ENCODE measurements at regions not wholly inside any gene's neighbourhood (a gene's known extent, or its start where the extent isn't known, plus 50 kb on each side); places are given as distances from the start of the nearest gene placed in this dataset.
"Not testable (repeated sequence)": the region's sequence is repeated elsewhere in the genome, so short reads cannot be mapped to it uniquely, and the experiment has no call there.

DNA sequence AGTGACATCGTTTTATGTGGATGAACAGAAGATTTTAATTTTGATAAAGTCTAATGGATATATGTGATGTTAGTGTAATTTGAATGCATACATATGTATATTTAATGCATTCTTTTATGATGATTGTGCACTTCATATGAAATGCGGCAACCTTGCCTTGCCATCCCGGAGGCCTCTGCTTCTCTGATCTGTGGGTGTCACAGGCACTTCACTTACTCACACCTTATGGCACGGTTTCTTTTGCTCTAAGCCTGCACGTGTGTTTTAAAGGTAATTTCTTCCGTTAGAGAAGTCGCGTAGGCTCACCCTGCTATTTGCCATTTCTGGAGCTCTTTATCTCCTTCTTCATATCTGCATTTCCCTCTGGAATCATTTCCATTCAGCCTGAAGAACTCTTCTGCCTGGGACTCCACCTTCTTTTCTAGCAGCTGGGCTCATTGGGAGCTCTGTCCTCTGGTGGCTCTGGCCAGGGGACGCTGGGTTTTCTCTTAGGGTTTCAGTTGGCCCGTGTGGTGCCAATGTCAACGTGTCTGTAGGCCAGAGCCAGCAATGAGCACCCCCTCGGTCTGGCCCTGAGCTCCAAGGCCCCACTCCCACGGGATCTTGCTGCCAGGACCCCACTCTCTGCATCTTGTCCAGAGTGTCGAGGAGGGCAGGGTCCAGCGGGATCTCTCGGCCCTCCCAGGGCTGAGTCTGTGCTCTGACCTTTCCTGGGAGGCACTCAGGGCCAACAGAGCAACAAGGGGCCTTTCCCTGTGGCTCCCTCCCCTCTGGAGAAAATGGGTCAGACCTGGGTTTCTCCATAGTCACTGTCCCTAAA is 97.3 kb downstream of the RTP5 start:
- H3K36me3 ChIP-seq, result no peaks in the 10 kb centered on the region
- DNase-seq, result no peak
- no peak for TF ChIP-seq CTCF (IDR thresholded peaks at IDR 0.05; ENCODE audit: low read depth, low read length)
- no peak overlapping the region for H3K27ac ChIP-seq
- H3K27me3 ChIP-seq (ENCODE audit: insufficient read depth, low read depth, severe bottlenecking), result no peaks in the 10 kb centered on the region
- no peak overlapping the region for H3K4me3 ChIP-seq (ENCODE audit: low read depth, low read length)
- no peaks in the 10 kb centered on the region for H3K9me3 ChIP-seq (ENCODE audit: severe bottlenecking)

DNA sequence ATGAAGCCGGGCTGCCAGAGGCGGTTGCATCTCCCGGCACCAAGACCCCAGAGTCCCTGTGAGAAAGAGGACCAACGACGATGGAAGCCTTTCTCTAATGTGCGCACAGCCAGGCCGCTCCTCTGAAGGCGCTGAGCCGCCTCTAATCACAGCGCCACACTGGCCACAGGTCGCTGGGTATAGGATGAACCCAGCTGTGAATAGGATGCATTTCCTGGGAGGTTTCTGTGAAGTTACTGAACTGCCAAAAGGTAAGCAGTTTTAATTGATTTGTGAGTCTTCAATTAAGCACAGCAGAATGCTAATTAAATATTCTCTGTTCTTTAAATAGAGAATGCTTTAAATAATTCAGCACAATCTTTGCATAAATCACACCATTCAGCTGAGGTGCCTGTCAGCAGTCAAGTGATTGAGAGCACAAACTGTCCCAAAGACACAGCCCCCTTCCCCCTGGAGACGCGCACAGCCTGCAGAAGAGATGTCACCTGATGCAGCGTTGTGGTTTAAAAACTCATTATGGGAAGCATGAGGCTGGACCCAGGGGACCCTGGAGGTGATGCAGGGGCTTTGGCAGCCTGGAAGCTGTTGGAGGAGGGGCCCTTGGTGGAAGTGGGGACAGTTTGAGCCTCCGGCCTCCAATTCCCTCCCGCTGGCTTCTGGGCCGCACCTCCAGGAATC is 98.1 kb downstream of the RTP5 start:
- Histone ChIP-seq H3K27me3 (ENCODE audit: insufficient read depth, low read depth, severe bottlenecking) (no peaks in the 10 kb centered on the region), H3K36me3 (peaks cover 3% of the 10 kb centered on the region), H3K9me3 (ENCODE audit: severe bottlenecking) (no peaks in the 10 kb centered on the region), H3K4me3 (ENCODE audit: low read depth, low read length) (no peak overlapping the region), H3K27ac (no peak overlapping the region)
- TF ChIP-seq CTCF (IDR thresholded peaks at IDR 0.05; ENCODE audit: low read depth, low read length), result no peak
- no peak for DNase-seq

- H3K27me3 ChIP-seq (ENCODE audit: insufficient read depth, low read depth, severe bottlenecking), result no peaks in the 10 kb centered on the region
- H3K27ac ChIP-seq, result no peak overlapping the region
- no peak overlapping the region for H3K4me3 ChIP-seq (ENCODE audit: low read depth, low read length)
- DNase-seq, result no peak
- no peaks in the 10 kb centered on the region for H3K9me3 ChIP-seq (ENCODE audit: severe bottlenecking)
- TF ChIP-seq CTCF (IDR thresholded peaks at IDR 0.05; ENCODE audit: low read depth, low read length), result no peak
- peaks cover 3% of the 10 kb centered on the region for H3K36me3 ChIP-seq
These were observed 98.9 kb downstream of the RTP5 start for GRCh38 chr2:241968417-241968816.

DNA sequence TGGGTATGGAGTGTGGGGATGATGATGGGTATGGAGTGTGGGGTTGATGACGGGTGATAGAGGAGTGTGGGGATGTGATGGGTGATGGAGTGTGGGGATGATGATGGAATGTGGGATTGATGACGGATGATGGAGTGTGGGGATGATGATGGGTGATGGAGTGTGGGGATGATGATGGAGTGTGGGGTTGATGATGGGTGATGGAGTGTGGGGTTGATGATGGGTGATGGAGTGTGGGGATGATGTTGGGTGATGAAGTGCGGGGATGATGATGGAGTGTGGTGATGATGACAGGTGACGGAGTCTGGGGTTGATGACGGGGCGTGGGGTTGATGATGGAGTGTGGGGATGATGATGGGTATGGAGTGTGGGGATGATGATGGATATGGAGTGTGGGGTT is 99.7 kb downstream of the RTP5 start:
- not testable (repeated sequence) for H3K4me3 ChIP-seq (ENCODE audit: low read depth, low read length); H3K27ac ChIP-seq; H3K9me3 ChIP-seq (ENCODE audit: severe bottlenecking); H3K36me3 ChIP-seq; DNase-seq; H3K27me3 ChIP-seq (ENCODE audit: insufficient read depth, low read depth, severe bottlenecking)

GRCh38 chr2:241970716-241971115 is 101.2 kb downstream of the RTP5 start:
- no peak overlapping the region for H3K27ac ChIP-seq
- no peaks in the 10 kb centered on the region for H3K27me3 ChIP-seq (ENCODE audit: insufficient read depth, low read depth, severe bottlenecking)
- no peaks in the 10 kb centered on the region for H3K9me3 ChIP-seq (ENCODE audit: severe bottlenecking)
- no peak for TF ChIP-seq CTCF (IDR thresholded peaks at IDR 0.05; ENCODE audit: low read depth, low read length)
- H3K36me3 ChIP-seq, result peaks cover 3% of the 10 kb centered on the region
- no peak for DNase-seq
- no peak overlapping the region for H3K4me3 ChIP-seq (ENCODE audit: low read depth, low read length)

DNA sequence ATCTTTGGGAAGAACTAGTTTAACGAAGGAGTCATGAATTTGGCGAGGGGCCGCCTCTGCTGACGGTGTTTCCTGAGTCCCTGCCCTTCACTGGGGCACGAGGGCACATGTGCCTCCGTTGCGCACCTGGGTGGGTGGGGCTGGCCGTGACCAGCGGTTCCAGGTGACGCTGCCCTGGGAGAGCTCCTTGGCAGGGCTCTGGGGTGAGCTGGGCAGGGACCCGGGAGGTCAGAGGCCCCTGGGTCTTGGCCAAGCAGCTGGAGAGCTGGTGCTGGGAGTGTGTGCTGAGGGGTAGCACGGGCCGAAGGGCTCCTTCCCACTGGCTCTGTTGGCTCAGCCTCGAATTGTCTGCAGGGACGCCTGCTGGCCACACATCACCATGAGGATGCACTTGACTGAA is 104.6 kb downstream of the RTP5 start:
- H3K27ac ChIP-seq, result no peak overlapping the region
- peaks cover 3% of the 10 kb centered on the region for H3K36me3 ChIP-seq

More for the DNA sequence above, 104.6 kb downstream of the RTP5 start:
- Histone ChIP-seq H3K27me3 (ENCODE audit: insufficient read depth, low read depth, severe bottlenecking) (no peaks in the 10 kb centered on the region), H3K4me3 (ENCODE audit: low read depth, low read length) (no peak overlapping the region), H3K9me3 (ENCODE audit: severe bottlenecking) (no peaks in the 10 kb centered on the region)
- TF ChIP-seq CTCF (IDR thresholded peaks at IDR 0.05; ENCODE audit: low read depth, low read length), result no peak
- no peak for DNase-seq

Measured in WERI-Rb-1 (cell line).